ENCODE measurements at regions not wholly inside any gene's neighbourhood (a gene's known extent, or its start where the extent isn't known, plus 50 kb on each side); places are given as distances from the start of the nearest gene placed in this dataset.

GRCh38 chr4:132195176-132195575 lies 953.9 kb upstream of the PCDH10 start:
- TF ChIP-seq CTCF (conservative IDR thresholded peaks at IDR 0.05; ENCODE audit: low read depth, low read length), result no peak
- TF ChIP-seq EZH2 (IDR thresholded peaks at IDR 0.05; ENCODE audit: borderline replicate concordance, low read depth, low read length, poor library complexity, severe bottlenecking), result no peak
- H3K36me3 ChIP-seq (ENCODE audit: insufficient read depth, low read length, poor library complexity, severe bottlenecking), result no peaks in the 10 kb centered on the region
- peaks cover 2% of the 10 kb centered on the region for H3K9me3 ChIP-seq (ENCODE audit: low read depth, low read length, poor library complexity, severe bottlenecking)
- DNase-seq (ENCODE audit: low spot score), result no peak
- ChIA-PET CTCF (no interaction called here), POLR2A (ENCODE audit: low non-redundant PET) (no interaction called here)
- intact Hi-C loops (cut with micrococcal nuclease; ENCODE audit: unreplicated experiment), result no loop called here
- H3K27ac ChIP-seq (ENCODE audit: low read depth, low read length, poor library complexity, severe bottlenecking), result no peak overlapping the region
- H3K4me3 ChIP-seq (ENCODE audit: low read depth, low read length, poor library complexity, severe bottlenecking), result no peak overlapping the region
- no TSS peak for BruUV-seq (replicated peaks)
- no peaks in the 10 kb centered on the region for H3K4me1 ChIP-seq (ENCODE audit: insufficient read depth, low read length, poor library complexity, severe bottlenecking)
- H3K27me3 ChIP-seq (replicated peaks; ENCODE audit: insufficient read depth, low read depth, low read length, poor library complexity), result no peaks in the 10 kb centered on the region

- CTCF ChIA-PET, result no interaction called here
- Histone ChIP-seq H3K27ac (ENCODE audit: low read depth, low read length, poor library complexity, severe bottlenecking) (no peak overlapping the region), H3K4me1 (ENCODE audit: insufficient read depth, low read length, poor library complexity, severe bottlenecking) (no peaks in the 10 kb centered on the region), H3K36me3 (ENCODE audit: insufficient read depth, low read length, poor library complexity, severe bottlenecking) (no peaks in the 10 kb centered on the region), H3K4me3 (ENCODE audit: low read depth, low read length, poor library complexity, severe bottlenecking) (no peak overlapping the region), H3K9me3 (ENCODE audit: low read depth, low read length, poor library complexity, severe bottlenecking) (no peaks in the 10 kb centered on the region), H3K27me3 (replicated peaks; ENCODE audit: insufficient read depth, low read depth, low read length, poor library complexity) (no peaks in the 10 kb centered on the region)
- TF ChIP-seq EZH2 (IDR thresholded peaks at IDR 0.05; ENCODE audit: borderline replicate concordance, low read depth, low read length, poor library complexity, severe bottlenecking) (no peak), CTCF (conservative IDR thresholded peaks at IDR 0.05; ENCODE audit: low read depth, low read length) (no peak)
- POLR2A ChIA-PET (ENCODE audit: low non-redundant PET), result no interaction called here
- DNase-seq (ENCODE audit: low spot score), result no peak
- BruUV-seq (replicated peaks), result no TSS peak
- intact Hi-C loops (cut with micrococcal nuclease; ENCODE audit: unreplicated experiment), result no loop called here
Measured at GRCh38 chr4:132203618-132204017, 945.5 kb upstream of the PCDH10 start.

- intact Hi-C loops (cut with micrococcal nuclease; ENCODE audit: unreplicated experiment), result no loop called here
- Histone ChIP-seq H3K4me1 (ENCODE audit: insufficient read depth, low read length, poor library complexity, severe bottlenecking) (no peaks in the 10 kb centered on the region), H3K9me3 (ENCODE audit: low read depth, low read length, poor library complexity, severe bottlenecking) (no peaks in the 10 kb centered on the region), H3K36me3 (ENCODE audit: insufficient read depth, low read length, poor library complexity, severe bottlenecking) (no peaks in the 10 kb centered on the region), H3K4me3 (ENCODE audit: low read depth, low read length, poor library complexity, severe bottlenecking) (no peak overlapping the region), H3K27me3 (replicated peaks; ENCODE audit: insufficient read depth, low read depth, low read length, poor library complexity) (no peaks in the 10 kb centered on the region), H3K27ac (ENCODE audit: low read depth, low read length, poor library complexity, severe bottlenecking) (no peak overlapping the region)
- BruUV-seq (replicated peaks), result no TSS peak
- TF ChIP-seq CTCF (conservative IDR thresholded peaks at IDR 0.05; ENCODE audit: low read depth, low read length), result no peak
- no peak for TF ChIP-seq EZH2 (IDR thresholded peaks at IDR 0.05; ENCODE audit: borderline replicate concordance, low read depth, low read length, poor library complexity, severe bottlenecking)
- ChIA-PET CTCF (no interaction called here), POLR2A (ENCODE audit: low non-redundant PET) (no interaction called here)
- DNase-seq (ENCODE audit: low spot score), result no peak
Measured at GRCh38 chr4:132214519-132214918, 934.6 kb upstream of the PCDH10 start.
